Testis (tissue), 2 donors: ENCODE measurements at regions not wholly inside any gene's neighbourhood (a gene's known extent, or its start where the extent isn't known, plus 50 kb on each side); places are given as distances from the start of the nearest gene placed in this dataset.

ENCODE experiments used
- DNase-seq: peaks from one replicate; pipeline ENCODE4 v3.0.0-alpha.2; 2019
- H3K27ac ChIP-seq, 2 donors: fragments of 200-600 bp; sonication (generic); one replicate each; pipeline ENCODE4 v1.5.1; 2019
- H3K27me3 ChIP-seq: fragments of 200-600 bp; sonication (generic); one replicate; pipeline ENCODE4 v1.5.1; 2019
- H3K36me3 ChIP-seq: fragments of 200-600 bp; sonication (generic); one replicate; pipeline ENCODE4 v1.5.1; 2017; ENCODE audit warnings: low read depth; ENCODE audit errors: missing control alignments
- H3K4me1 ChIP-seq: fragments of 200-600 bp; sonication (generic); one replicate; pipeline ENCODE4 v1.5.1; 2019
- H3K4me3 ChIP-seq, 2 donors: fragments of 200-600 bp; sonication (generic); one replicate each; pipeline ENCODE4 v1.5.1; 2017 to 2019
- H3K9me3 ChIP-seq: fragments of 200-600 bp; sonication (generic); one replicate; pipeline ENCODE4 v1.5.1; 2017
- POLR2A ChIP-seq: fragments of 450-650 bp; IDR thresholded peaks from one replicate; pipeline ENCODE4 v1.6.1; 2017; ENCODE audit warnings: antibody characterized with exemption, mild to moderate bottlenecking, moderate library complexity
- WGBS, 2 donors: methylation state at CpG; one replicate each; pipeline ENCODE4 v1.1.5; 2018; 5-methylcytosine and 5-hydroxymethylcytosine counted together
- intact Hi-C: fragments of 100-400 bp; cut with DNase I; formaldehyde crosslinking; loops from one replicate; pipeline ENCODE4 v1.15.1; 2023; ENCODE audit warnings: low total_unique reads
- TF ChIP-seq, protein P1 (sequence below), 3 experiments: fragments of 450-650 bp in 2 of 3; fragments of 200-600 bp in 1 of 3; sonication (generic) in 1 of 3; IDR thresholded peaks; one replicate each; pipeline ENCODE4 v1.5.1; 2016 to 2019; ENCODE audit warnings: antibody characterized with exemption in 3 of 3, mild to moderate bottlenecking in 2 of 3, moderate library complexity in 1 of 3

DNA sequence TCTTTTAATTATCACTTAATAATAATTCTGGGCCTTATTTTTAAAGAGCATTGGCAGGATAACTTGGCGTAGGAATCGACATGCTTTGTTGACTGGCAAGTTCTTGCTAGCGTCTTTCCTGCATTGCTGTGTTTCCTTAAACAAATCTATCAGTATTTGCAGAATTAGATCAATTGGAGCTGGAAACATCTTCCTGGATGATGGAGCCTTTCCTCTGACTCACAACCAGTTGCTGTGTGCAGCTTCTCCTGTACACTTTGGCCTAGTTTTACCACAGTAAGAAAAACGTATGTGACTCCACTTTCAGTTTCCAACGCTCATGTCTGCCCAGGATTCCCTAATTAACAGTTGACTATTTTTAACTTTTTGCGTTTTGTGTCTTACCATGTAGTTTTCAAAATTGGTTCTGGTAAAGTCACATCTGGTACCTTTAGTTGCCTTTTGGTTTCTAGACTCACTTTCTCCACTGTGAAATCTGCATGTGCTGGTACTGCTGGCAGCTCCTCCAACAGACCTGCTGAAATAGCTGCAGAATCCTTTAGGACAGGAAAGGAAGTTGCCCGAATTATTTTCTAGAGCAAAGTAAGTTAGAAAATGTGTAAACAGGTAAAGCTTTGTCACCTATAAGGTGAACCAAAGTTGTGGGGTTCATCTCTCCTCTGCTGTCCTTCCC, 553.2 kb upstream of the FAT1 start:
- Histone ChIP-seq H3K36me3 (no peaks in the 10 kb centered on the region), H3K27me3 (no peaks in the 10 kb centered on the region), H3K27ac (no peak overlapping the region), H3K4me1 (no peaks in the 10 kb centered on the region), H3K4me3 (no peak overlapping the region), H3K9me3 (no peaks in the 10 kb centered on the region)
- intact Hi-C loops, result no loop called here
- 67 to 70% methylated on average over 7 of the region's 7 CpGs for WGBS, 2 donors
- no peak for DNase-seq
- TF ChIP-seq, protein P1, sequence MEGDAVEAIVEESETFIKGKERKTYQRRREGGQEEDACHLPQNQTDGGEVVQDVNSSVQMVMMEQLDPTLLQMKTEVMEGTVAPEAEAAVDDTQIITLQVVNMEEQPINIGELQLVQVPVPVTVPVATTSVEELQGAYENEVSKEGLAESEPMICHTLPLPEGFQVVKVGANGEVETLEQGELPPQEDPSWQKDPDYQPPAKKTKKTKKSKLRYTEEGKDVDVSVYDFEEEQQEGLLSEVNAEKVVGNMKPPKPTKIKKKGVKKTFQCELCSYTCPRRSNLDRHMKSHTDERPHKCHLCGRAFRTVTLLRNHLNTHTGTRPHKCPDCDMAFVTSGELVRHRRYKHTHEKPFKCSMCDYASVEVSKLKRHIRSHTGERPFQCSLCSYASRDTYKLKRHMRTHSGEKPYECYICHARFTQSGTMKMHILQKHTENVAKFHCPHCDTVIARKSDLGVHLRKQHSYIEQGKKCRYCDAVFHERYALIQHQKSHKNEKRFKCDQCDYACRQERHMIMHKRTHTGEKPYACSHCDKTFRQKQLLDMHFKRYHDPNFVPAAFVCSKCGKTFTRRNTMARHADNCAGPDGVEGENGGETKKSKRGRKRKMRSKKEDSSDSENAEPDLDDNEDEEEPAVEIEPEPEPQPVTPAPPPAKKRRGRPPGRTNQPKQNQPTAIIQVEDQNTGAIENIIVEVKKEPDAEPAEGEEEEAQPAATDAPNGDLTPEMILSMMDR (IDR thresholded peaks at IDR 0.05), result no peak
- no peak for TF ChIP-seq POLR2A

DNA sequence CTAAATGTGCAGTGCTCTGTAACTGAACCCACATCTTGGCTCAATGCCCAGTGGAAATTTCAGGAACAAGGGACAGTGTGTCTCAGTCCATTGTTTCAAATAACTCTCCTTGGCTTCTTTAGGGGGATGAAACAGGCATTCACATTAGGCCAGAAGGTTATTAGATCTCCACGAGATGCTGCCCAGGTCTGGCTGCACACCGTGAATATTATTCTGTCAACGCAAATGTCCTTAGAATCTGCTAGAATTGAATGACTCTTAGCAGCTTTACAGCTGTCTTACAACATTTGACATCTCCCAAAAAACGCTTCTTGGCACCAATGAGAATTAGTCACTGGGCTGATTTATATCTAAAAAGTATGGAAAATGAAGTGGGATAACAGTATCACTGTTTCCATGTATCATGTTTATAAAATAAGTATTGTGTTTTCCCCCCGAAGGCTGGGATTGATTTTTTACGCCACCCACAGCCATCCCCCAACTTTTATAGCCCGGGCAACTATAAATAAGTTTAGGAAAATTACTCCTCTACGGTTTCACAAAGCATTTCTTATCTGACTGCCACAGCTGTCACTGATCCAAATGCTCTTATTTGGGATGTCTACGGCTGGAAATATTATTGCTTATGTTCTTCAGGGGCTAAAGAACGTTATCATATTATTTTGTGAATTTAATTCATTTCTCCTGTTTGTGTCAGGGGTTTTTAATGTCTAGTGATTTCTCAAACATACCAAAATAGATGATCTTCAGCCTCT, 559.7 kb upstream of the FAT1 start:
- DNase-seq, result no peak
- no peaks in the 10 kb centered on the region for H3K27me3 ChIP-seq
- WGBS, 2 donors, result 47 to 54% methylated on average over 10 of the region's 10 CpGs
- H3K4me3 ChIP-seq, result no peak overlapping the region
- TF ChIP-seq, protein P1 (IDR thresholded peaks at IDR 0.05), result no peak
- TF ChIP-seq POLR2A, result no peak
- H3K27ac ChIP-seq, result no peak overlapping the region
- no peaks in the 10 kb centered on the region for H3K36me3 ChIP-seq
- no peaks in the 10 kb centered on the region for H3K4me1 ChIP-seq
- no peaks in the 10 kb centered on the region for H3K9me3 ChIP-seq
- intact Hi-C loops, result no loop called here

DNA sequence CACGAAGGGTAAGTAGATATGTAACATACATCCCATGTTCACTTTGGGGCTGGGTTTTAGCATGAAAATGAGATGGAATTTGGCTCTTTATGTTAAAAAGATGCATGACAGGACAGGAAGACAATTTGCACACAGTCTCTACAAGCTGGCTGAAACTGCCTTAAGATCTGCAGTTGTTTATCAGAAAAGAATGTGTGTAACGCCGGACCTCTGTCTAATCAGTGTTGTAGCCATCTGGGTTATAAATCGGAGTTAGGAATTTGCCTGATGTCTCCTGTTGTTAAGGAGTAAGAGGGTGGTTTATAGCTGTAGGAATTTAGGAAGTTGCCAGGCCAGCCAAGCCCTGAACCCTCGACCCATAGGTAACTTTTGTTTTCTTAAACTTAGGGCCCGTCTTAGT, 562.9 kb upstream of the FAT1 start:
- no peak overlapping the region for H3K27ac ChIP-seq
- DNase-seq, result no peak
- H3K27me3 ChIP-seq, result no peaks in the 10 kb centered on the region
- no peaks in the 10 kb centered on the region for H3K36me3 ChIP-seq
- H3K4me1 ChIP-seq, result no peaks in the 10 kb centered on the region
- H3K4me3 ChIP-seq, result no peak overlapping the region
- WGBS, 2 donors, result 64 to 70% methylated on average over 6 of the region's 6 CpGs
- intact Hi-C loops, result no loop called here
- H3K9me3 ChIP-seq, result no peaks in the 10 kb centered on the region
- TF ChIP-seq, protein P1 (IDR thresholded peaks at IDR 0.05), result no peak
- TF ChIP-seq POLR2A, result no peak

DNA sequence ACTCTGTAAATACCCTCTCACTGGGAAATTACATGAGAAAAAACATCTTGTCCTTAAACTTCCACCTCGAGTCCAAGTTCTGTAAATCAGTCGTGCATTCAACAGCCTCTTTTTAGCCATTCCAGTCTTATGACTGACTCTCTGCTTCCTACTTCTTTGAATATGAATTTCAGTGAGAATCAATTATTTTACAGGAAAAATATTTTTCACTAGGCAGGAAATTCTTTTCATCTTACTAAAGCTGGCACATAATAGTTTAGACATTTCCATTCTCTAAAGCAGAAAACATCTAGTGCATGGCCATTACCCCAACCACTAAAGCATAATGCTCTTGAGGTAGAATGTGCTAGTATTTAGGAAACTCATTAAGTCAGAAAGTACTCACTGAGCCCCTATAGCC, 565.7 kb upstream of the FAT1 start:
- Histone ChIP-seq H3K27me3 (no peaks in the 10 kb centered on the region), H3K36me3 (no peaks in the 10 kb centered on the region), H3K4me3 (no peak overlapping the region), H3K27ac (no peak overlapping the region), H3K4me1 (no peaks in the 10 kb centered on the region), H3K9me3 (no peaks in the 10 kb centered on the region)
- WGBS, 2 donors, result 44 to 50% methylated on average over 2 of the region's 2 CpGs
- intact Hi-C loops, result no loop called here
- no peak for DNase-seq
- TF ChIP-seq, protein P1 (IDR thresholded peaks at IDR 0.05), result no peak
- no peak for TF ChIP-seq POLR2A
